Activated naive CD8-positive, alpha-beta T cell treated with anti-CD3 and anti-CD28 coated beads for 36 hours (primary cell): ENCODE measurements at regions not wholly inside any gene's neighbourhood (a gene's known extent, or its start where the extent isn't known, plus 50 kb on each side); places are given as distances from the start of the nearest gene placed in this dataset.
"Not testable (repeated sequence)": the region's sequence is repeated elsewhere in the genome, so short reads cannot be mapped to it uniquely, and the experiment has no call there.

Experiments used
- DNase-seq: peaks from one replicate; pipeline ENCODE4 v3.0.0; 2021
- H3K27ac Mint-ChIP-seq: one replicate; pipeline ENCODE4 v1.8.0; 2022; ENCODE audit warnings: mild to moderate bottlenecking, moderate library complexity, mixed read lengths
- H3K27me3 Mint-ChIP-seq: one replicate; pipeline ENCODE4 v1.8.0; 2022; ENCODE audit warnings: mild to moderate bottlenecking, mixed read lengths
- H3K36me3 Mint-ChIP-seq: one replicate; pipeline ENCODE4 v1.8.0; 2021; ENCODE audit warnings: mild to moderate bottlenecking, mixed read lengths
- H3K4me1 Mint-ChIP-seq: one replicate; pipeline ENCODE4 v1.8.0; 2021; ENCODE audit warnings: mixed read lengths
- H3K4me3 Mint-ChIP-seq: one replicate; pipeline ENCODE4 v1.8.0; 2022; ENCODE audit warnings: mild to moderate bottlenecking, moderate library complexity, mixed read lengths
- H3K9me3 Mint-ChIP-seq: one replicate; pipeline ENCODE4 v1.8.0; 2022; ENCODE audit warnings: mixed read lengths

DNA sequence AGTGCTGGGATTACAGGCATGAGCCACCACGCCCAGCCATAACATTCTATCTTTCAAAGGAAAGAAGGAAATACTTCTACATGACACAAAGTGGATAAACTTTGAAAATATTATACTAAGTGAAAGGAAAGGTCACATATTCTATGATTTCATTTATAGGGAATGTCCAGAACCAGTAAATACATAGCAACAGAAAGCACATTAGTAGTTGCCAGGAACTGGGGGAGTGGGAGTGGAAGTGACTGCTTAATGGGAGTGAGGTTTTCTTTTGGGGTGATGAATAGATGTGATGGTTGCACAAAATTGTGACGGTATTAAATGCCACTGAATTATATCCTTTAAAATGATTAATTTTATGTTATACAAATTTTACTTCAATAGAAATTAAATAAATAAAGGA is 95.7 kb upstream of the IL15 start:
- Mint-ChIP-seq H3K27ac (no peak overlapping the region), H3K36me3 (no peaks in the 10 kb centered on the region), H3K4me3 (no peak overlapping the region), H3K9me3 (peaks cover 7% of the 10 kb centered on the region), H3K4me1 (no peaks in the 10 kb centered on the region), H3K27me3 (no peaks in the 10 kb centered on the region)
- no peak for DNase-seq

DNA sequence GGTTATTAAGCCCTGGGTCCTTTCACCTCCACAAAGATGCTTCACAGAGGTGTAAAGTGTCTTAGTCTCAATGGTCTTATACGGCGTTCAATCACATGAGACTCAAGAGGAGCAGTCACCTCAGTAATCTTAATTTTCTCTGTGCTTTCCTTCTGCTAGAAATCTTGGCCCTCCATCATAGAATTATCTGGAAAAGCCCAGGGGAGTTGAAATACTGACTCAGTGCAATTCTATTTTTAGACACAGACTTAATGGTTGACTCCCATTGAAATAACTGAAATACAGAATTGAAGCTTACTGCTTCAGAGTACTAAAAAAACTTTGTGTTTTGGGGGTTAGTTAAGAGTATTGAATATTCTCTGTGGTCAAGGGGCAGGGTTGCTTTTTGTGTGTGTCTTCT is 94.5 kb upstream of the IL15 start:
- Mint-ChIP-seq H3K4me1 (no peaks in the 10 kb centered on the region), H3K4me3 (no peak overlapping the region), H3K27ac (no peak overlapping the region), H3K36me3 (no peaks in the 10 kb centered on the region), H3K9me3 (peaks cover 7% of the 10 kb centered on the region), H3K27me3 (no peaks in the 10 kb centered on the region)
- DNase-seq, result no peak

DNA sequence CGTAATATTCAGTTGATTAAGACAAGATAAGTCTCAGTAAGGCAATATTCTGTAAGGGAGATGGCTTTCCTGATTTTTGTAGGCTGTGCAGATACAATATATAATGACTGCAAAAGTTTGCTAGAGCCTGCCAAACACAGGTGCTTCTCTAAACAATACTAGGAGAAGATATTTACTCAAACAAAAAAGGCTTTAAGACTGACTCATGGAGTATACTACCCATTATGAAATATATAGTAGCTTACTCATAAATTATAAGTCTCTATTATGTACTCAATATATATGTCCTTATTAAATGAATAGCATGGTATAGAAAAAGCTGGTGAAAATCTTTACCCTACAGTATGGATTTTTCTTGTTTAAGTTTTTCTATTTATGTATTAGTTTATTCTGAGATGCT is 93.2 kb upstream of the IL15 start:
- Mint-ChIP-seq H3K27me3 (no peaks in the 10 kb centered on the region), H3K36me3 (no peaks in the 10 kb centered on the region), H3K27ac (no peak overlapping the region), H3K4me1 (no peaks in the 10 kb centered on the region), H3K9me3 (peaks cover 2% of the 10 kb centered on the region), H3K4me3 (no peak overlapping the region)
- no peak for DNase-seq

DNA sequence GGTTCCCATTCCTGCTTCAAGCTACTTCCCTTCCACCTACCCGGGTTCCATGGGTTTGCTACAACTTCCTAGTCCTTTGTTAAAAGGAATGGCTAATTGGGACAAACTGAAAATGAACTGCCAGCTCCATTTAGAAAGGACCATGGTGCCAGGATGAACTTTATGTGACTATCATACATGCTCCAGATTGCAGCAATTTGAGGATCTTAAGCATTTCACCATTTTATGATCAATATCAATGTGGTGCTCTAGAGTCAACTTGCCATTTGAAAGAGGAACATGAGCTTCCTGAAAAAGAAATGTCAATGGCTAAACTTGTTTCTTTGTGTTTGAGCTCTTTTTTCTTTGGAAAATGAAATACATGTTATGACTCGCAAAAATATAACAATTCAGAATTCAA is 92.7 kb upstream of the IL15 start:
- H3K36me3 Mint-ChIP-seq, result no peaks in the 10 kb centered on the region
- no peaks in the 10 kb centered on the region for H3K9me3 Mint-ChIP-seq
- H3K27me3 Mint-ChIP-seq, result no peaks in the 10 kb centered on the region
- H3K4me1 Mint-ChIP-seq, result no peaks in the 10 kb centered on the region
- H3K4me3 Mint-ChIP-seq, result no peak overlapping the region
- no peak for DNase-seq
- H3K27ac Mint-ChIP-seq, result no peak overlapping the region

DNA sequence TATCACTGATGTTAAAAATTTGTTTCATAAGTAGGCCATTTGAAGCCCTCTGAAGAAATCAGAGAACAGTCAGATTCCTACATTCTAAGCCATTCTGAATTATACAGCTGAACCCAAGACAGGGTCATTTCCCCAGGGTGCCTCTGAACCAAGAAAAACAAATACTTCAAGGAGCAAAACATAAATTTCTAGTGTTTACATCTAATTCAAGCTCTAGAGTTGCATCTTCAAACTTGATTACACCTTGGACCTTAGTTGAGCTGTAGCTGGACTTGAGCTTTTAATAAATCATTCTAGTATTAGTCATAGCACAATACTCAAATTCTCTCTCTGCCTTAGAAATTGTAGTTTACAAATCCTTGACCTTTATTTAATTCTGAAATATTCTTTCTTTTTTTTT is 87.6 kb upstream of the IL15 start:
- Mint-ChIP-seq H3K27me3 (no peaks in the 10 kb centered on the region), H3K27ac (no peak overlapping the region), H3K4me1 (no peaks in the 10 kb centered on the region), H3K9me3 (peaks cover 8% of the 10 kb centered on the region), H3K4me3 (no peak overlapping the region), H3K36me3 (no peaks in the 10 kb centered on the region)
- DNase-seq, result no peak

DNA sequence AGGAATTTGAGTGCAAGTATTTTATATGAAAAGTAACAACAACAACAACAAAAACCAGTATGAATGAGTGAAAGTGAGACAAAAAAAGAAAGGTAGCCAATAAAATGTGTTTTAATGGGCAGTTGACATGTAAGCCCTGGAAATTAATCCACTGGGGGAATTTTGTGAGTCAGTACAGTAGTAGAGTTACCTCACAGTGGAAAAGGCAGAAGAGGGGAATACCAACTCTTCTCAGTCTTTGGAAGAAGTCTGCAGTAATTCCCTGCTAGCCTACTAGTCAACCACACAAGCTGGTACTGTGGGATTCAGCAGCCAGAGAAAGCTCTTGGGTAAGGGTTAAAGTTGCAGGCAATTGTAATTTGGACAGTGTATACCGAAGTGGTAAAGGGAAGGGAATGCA is 76.3 kb upstream of the IL15 start:
- Mint-ChIP-seq H3K9me3 (no peaks in the 10 kb centered on the region), H3K4me3 (no peak overlapping the region), H3K27ac (no peak overlapping the region), H3K36me3 (no peaks in the 10 kb centered on the region), H3K27me3 (no peaks in the 10 kb centered on the region), H3K4me1 (no peaks in the 10 kb centered on the region)
- no peak for DNase-seq

DNA sequence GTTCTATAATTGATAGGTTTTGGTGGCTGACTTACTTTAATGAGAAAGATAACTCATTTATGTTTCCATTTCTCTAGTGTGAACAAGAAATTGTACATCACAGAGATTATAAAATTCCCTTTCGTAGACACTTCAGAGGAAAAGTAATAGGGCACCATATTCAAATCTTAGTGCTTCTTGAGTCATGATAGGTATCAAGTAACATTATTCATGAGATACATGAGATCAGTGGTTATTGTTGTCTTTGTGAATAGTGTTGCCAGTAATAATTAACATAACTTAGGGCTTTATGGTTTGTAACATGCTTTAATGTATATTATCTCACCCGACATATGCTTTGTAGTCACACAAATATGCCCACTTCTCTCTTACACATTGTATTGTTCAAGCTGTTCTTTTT is 73.7 kb upstream of the IL15 start:
- H3K36me3 Mint-ChIP-seq, result no peaks in the 10 kb centered on the region
- no peaks in the 10 kb centered on the region for H3K27me3 Mint-ChIP-seq
- H3K4me3 Mint-ChIP-seq, result no peak overlapping the region
- H3K27ac Mint-ChIP-seq, result no peak overlapping the region
- H3K9me3 Mint-ChIP-seq, result no peaks in the 10 kb centered on the region
- no peak for DNase-seq
- H3K4me1 Mint-ChIP-seq, result no peaks in the 10 kb centered on the region

DNA sequence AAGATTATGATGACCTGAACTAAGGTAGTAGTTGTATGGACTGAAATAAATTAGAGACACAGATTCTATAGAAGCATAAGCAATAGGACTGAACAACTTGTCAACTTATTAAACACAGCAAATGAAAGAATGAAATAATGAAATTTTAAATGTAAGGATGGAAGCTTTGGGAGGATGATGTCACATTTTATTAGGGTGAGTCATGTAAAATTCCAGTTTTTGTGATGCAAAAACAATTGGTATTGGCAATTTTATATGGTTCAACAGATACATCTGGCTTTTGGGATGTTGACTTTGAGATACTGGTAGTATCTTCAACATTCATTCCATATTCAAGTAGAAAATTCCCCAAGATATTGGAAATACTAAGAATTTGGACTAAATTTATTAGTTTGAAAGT is 72.7 kb upstream of the IL15 start:
- Mint-ChIP-seq H3K27ac (no peak overlapping the region), H3K36me3 (no peaks in the 10 kb centered on the region), H3K4me3 (no peak overlapping the region), H3K9me3 (no peaks in the 10 kb centered on the region), H3K4me1 (no peaks in the 10 kb centered on the region), H3K27me3 (no peaks in the 10 kb centered on the region)
- no peak for DNase-seq

DNA sequence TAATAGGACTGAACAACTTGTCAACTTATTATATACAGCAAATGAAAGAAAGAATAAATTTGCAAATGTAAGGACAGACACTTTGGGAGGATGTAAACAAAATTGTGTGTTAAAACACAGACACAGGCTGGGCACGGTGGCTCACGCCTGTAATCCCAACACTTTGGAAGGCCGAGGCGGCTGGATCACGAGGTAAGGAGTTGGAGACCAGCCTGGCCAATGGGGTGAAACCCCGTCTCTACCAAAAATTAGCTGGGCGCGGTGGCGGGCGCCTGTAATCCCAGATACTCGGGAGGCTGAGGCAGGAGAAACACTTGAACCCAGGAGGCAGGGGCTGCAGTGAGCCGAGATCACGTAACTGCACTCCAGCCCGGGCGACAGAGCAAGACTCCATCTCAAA is 71.4 kb upstream of the IL15 start:
- not testable (repeated sequence) for H3K4me1 Mint-ChIP-seq, H3K9me3 Mint-ChIP-seq, DNase-seq, H3K27me3 Mint-ChIP-seq, H3K27ac Mint-ChIP-seq, H3K4me3 Mint-ChIP-seq, H3K36me3 Mint-ChIP-seq

DNA sequence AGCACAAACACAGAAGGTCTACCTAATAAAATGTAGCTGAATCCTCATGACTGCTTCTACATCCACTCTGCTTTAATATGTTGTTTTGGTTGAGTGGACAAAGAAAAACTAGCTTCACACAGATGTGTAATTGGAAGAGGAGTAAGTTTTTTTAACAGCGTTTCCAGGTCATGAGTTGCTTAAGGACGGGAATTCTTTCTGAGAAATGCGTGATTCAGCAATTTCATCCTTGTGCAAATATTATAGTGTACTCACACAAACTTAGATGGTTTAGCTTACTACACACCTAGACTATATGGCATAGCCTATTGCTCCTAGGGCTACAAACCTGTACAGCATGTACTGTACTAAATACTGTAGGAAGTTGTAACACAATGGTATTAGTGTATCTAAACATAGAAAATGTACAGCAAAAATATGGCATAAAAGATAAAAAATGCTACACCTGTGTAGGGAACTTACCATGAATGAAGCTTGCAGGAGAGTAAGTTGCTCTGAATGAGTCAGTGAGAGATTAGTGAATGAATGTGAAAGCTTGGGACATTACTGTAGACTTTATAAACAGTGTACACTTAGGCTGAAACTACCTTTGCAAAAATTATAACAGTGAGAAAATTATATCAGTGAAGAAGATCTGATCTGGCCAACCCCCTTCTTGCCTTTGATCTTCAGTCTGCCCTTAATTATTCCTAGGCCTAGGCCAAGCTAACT is 70.8 kb upstream of the IL15 start:
- Mint-ChIP-seq H3K9me3 (no peaks in the 10 kb centered on the region), H3K27ac (no peak overlapping the region), H3K36me3 (no peaks in the 10 kb centered on the region), H3K4me1 (no peaks in the 10 kb centered on the region), H3K4me3 (no peak overlapping the region), H3K27me3 (no peaks in the 10 kb centered on the region)
- no peak for DNase-seq

DNA sequence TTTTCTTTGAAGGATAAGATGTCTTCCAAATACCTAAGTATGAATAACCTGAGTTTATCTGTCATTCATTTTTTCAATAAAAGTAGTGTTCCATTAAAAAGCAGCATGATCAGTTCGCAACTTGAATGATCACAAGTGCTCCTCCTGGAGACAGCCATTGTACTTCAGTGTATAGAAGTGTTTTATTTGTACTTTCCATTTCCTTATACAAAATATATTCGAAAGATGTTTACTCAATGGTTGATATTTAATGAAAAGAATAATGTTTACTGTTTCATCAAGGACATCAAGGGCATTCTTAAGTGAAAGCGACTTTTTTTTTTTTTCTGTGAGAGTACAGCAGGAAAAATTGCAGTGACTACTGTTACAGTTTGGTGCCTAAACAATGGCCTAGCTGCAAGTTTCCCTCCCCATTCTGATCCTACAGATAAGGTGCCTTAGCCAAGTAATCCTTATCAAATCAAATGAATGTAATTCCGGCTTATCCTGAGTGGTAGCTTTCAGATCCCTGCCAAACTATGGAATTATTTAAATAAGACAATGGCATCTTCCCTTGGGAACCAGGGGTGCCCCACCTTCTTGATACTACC is 69.0 kb upstream of the IL15 start:
- H3K4me1 Mint-ChIP-seq, result no peaks in the 10 kb centered on the region
- H3K27me3 Mint-ChIP-seq, result no peaks in the 10 kb centered on the region

DNA sequence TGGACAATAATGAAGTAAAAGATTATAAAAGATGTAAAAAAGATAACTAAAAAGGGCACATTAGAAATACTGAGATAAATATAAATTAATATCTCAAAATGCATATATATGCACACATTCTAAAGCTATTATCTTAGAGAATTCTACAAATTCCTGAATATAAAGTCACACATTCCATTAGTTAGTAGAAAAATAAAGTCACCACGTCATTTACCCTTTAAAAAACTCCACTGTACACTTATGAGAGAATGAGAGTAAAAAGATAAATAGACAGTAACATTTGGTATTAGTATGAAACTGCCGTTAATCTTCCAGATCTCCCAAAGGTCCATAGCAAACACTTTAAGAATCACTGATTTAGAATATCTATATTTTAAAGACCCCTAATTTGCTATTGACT is 67.2 kb upstream of the IL15 start:
- H3K9me3 Mint-ChIP-seq, result no peaks in the 10 kb centered on the region
- no peaks in the 10 kb centered on the region for H3K36me3 Mint-ChIP-seq
- no peak overlapping the region for H3K27ac Mint-ChIP-seq
- H3K4me1 Mint-ChIP-seq, result no peaks in the 10 kb centered on the region
- no peaks in the 10 kb centered on the region for H3K27me3 Mint-ChIP-seq
- no peak for DNase-seq
- no peak overlapping the region for H3K4me3 Mint-ChIP-seq

More for the DNA sequence above, 69.0 kb upstream of the IL15 start:
- DNase-seq, result no peak
- H3K36me3 Mint-ChIP-seq, result no peaks in the 10 kb centered on the region
- H3K4me3 Mint-ChIP-seq, result no peak overlapping the region
- no peaks in the 10 kb centered on the region for H3K9me3 Mint-ChIP-seq
- H3K27ac Mint-ChIP-seq, result no peak overlapping the region

DNA sequence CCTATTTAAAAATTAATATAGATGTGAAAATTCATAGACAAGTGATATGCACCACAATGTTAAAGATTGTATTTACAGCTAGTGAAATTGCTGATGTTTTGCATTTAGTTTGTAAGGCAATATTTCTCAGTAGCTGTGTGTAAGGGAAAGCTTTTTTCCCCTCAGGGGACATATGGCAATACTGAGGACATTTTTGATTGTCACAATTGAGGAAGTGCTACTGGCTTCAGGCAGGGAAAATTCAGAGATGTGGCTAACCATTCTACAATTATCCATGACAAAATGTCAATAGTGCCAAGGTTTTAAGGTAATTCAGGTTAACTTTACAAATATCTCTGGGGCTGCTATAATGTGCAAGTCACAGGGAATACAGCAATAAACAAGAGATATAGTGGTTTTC is 66.1 kb upstream of the IL15 start:
- H3K27me3 Mint-ChIP-seq, result no peaks in the 10 kb centered on the region
- H3K36me3 Mint-ChIP-seq, result no peaks in the 10 kb centered on the region
- H3K27ac Mint-ChIP-seq, result no peak overlapping the region
- DNase-seq, result no peak
- H3K4me1 Mint-ChIP-seq, result no peaks in the 10 kb centered on the region
- H3K9me3 Mint-ChIP-seq, result no peaks in the 10 kb centered on the region
- H3K4me3 Mint-ChIP-seq, result no peak overlapping the region

DNA sequence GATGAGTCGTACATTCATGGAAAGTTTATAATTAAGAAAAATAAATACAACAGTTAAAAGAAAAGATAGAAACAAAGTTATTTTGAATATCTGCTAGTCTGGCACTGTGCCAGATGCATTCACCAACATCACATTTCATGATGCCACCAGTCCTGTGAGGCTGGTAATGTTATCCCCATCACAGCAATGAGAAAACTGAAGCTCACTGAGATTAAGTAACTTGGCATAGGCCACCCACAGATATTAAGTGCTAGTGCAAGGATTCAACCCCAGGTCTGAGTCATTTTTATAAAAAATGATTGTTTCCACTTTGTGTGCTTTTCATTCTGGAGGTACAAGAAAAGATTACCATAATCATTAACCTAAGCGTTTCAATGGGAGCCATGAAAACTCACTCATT is 65.0 kb upstream of the IL15 start:
- no peaks in the 10 kb centered on the region for H3K27me3 Mint-ChIP-seq
- no peaks in the 10 kb centered on the region for H3K9me3 Mint-ChIP-seq
- H3K4me1 Mint-ChIP-seq, result no peaks in the 10 kb centered on the region
- DNase-seq, result no peak
- no peak overlapping the region for H3K27ac Mint-ChIP-seq
- no peaks in the 10 kb centered on the region for H3K36me3 Mint-ChIP-seq
- H3K4me3 Mint-ChIP-seq, result no peak overlapping the region

DNA sequence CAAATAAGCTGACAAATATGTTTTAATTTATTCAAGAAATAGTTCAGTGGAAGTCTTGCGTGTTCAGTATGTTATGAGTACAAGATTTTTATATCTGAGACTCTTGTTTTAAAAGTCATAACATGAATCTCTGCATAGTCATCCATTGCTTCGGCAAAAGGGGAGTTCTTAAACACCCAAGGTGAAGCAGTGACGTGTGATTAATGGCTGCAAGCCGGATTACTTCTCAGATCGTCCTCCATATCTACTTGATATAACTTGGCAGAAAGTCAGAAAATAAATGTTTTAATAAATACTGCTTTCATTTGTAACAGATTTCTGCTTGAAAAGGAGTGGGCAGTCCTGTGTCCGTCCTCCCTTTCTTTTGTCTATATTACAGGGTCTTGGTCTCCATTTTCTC is 64.6 kb upstream of the IL15 start:
- Mint-ChIP-seq H3K36me3 (no peaks in the 10 kb centered on the region), H3K27me3 (no peaks in the 10 kb centered on the region), H3K9me3 (no peaks in the 10 kb centered on the region), H3K27ac (no peak overlapping the region), H3K4me1 (no peaks in the 10 kb centered on the region), H3K4me3 (no peak overlapping the region)
- no peak for DNase-seq

DNA sequence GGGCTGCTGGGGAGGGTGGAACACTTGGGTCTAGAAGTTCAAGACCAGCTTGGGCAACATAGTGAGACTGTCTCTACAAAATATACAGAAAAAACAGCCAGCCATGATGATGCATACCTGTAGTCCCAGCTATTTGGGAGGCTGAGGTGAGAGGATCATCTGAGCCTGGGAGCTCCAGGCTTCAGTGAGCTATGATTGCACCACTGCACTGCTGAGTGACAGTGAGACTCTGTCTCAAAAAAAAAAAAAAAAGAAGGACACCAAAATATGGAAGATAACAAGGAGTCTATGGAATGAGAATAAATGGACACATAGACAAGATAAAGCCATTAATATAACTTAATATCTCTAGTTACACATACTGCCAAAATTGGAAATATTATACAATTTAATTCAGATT is 62.7 kb upstream of the IL15 start:
- no peaks in the 10 kb centered on the region for H3K36me3 Mint-ChIP-seq
- no peak overlapping the region for H3K4me3 Mint-ChIP-seq
- no peaks in the 10 kb centered on the region for H3K9me3 Mint-ChIP-seq
- DNase-seq, result no peak
- H3K27ac Mint-ChIP-seq, result no peak overlapping the region
- H3K4me1 Mint-ChIP-seq, result no peaks in the 10 kb centered on the region
- no peaks in the 10 kb centered on the region for H3K27me3 Mint-ChIP-seq
